ENCODE measurements at regions not wholly inside any gene's neighbourhood (a gene's known extent, or its start where the extent isn't known, plus 50 kb on each side); places are given as distances from the start of the nearest gene placed in this dataset.

GRCh38 chr3:56862352-56863062 is 60.8 kb upstream of the ARHGEF3 start:
- DNase-seq = no peak

- DNase-seq = no peak
Measured at GRCh38 chr3:56861511-56861910, 59.8 kb upstream of the ARHGEF3 start.

- DNase-seq = no peak
Measured at GRCh38 chr3:56860939-56861338, 59.2 kb upstream of the ARHGEF3 start.

- no peak for DNase-seq
Measured at GRCh38 chr3:56860351-56860750, 58.6 kb upstream of the ARHGEF3 start.

DNA sequence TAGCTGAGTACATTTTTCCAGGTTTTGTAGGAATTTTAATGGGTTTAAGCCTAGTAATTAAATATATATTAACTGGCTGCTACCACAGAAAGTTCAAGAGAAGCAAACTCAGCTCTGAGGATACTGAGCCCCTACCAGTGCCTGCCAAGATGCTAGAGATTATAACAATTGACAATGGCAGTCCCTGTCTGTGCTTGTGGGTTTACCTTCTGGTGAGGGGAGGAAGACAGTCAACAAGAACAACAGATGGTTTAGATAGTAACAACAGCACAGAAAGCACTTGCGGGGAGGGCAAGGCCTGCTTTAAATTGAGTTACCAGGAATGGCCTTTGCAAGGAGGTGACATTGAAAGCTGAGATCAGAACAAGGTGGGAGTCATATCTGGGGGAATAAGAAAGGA is 56.6 kb upstream of the ARHGEF3 start:
- no peak for DNase-seq

- DNase-seq = no peak
Measured at GRCh38 chr3:56857178-56857577, 55.4 kb upstream of the ARHGEF3 start.

DNA sequence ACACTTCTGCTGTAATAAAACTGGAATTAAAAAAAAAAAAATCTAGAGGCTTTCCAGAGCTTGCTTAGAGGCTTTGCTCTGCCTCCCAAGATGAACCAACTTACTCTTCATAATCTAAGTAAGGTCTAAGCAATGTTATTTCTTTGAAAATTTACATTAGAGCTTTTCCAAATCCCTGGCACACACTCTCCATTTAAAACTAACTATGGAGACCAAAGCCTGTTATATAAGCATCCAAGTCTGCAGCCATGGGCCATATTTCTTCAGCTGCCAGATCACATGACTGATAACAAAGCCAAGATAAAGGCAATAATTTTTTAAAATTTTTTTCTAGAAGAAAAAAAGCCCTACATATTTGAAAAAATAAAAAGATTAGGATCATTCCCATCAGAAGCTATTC is 55.0 kb upstream of the ARHGEF3 start:
- DNase-seq = no peak

DNA sequence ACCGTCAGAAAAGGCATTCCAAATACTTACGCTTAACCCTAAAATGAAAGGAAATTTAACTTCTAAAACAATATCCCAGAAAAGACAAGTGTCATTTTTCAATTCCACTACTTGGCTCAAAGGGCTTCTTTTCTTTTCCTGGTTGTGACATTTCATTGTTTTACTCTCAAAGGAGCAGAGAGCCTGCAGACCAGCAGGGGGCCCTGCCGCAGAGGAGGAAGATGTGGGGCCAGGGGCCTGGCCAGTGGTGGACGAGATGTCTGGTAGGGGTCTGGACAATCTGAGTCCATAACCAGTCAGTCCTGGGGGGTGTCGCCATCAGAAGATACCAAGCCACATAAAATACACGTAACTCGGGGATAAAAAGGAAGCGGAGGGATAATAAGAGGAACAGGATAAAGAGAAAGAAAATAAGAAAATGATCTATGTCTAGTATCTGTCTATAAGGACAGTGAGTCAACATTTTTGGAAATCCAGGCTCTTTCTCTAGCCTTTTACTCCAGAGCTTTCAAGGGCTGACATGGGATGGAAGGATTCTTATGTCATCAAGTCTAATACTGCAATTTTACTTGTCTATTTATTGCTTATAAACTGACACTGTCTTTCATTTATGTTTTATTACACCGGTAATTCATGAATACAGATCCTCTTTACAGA is 54.2 kb upstream of the ARHGEF3 start:
- DNase-seq = no peak

DNA sequence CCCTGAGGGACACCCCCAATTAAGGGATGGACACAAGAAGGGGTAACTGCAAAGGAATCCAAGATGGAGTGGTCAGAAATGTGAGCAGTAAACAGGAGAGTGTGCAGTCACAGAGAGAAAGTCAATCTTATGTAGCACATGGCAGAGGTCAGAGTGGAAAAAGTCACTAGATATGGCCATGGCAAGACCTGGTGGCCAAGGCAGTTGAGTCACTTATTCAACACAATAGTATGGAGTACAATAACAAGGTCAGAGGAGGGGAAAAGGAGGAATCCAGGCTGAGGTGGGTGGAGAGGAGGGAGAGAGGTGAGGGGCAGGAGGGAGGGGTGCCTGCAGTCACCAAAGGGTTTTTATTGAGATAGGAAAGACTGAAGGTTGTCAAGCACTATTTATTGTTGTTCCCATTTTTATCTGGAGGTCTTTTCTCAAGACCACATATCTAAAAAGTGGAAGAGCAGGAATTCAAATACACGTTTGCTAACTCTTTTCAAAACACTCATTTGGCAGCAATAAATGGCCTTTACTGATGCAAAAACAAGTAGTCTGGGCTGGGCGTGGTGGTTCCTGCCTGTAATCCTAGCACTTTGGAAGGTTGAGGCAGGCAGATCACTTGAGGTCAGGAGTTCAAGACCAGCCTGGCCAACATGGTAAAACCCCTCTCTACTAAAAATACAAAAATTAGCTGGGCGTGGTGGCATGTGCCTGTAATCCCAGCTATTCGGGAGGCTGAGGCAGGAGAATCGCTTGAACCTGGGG is 53.3 kb upstream of the ARHGEF3 start:
- no peak for DNase-seq

GRCh38 chr3:56851966-56852884 is 50.5 kb upstream of the ARHGEF3 start:
- DNase-seq = no peak
